Neural cell (in vitro differentiated cells): ENCODE measurements at regions not wholly inside any gene's neighbourhood (a gene's known extent, or its start where the extent isn't known, plus 50 kb on each side); places are given as distances from the start of the nearest gene placed in this dataset.
"Not testable (repeated sequence)": the region's sequence is repeated elsewhere in the genome, so short reads cannot be mapped to it uniquely, and the experiment has no call there.

Source experiments
- CTCF ChIP-seq: fragments of 450-650 bp; IDR thresholded peaks from 2 replicates; pipeline ENCODE4 v1.5.1; 2014; ENCODE audit warnings: antibody characterized with exemption, mild to moderate bottlenecking, moderate library complexity; ENCODE audit not compliant: poor library complexity, severe bottlenecking
- EP300 ChIP-seq: fragments of 450-650 bp; conservative IDR thresholded peaks from 2 replicates; pipeline ENCODE4 v1.6.1; 2014; ENCODE audit warnings: antibody characterized with exemption, mild to moderate bottlenecking, moderate library complexity; ENCODE audit not compliant: poor library complexity, severe bottlenecking
- EZH2 ChIP-seq: fragments of 200-600, 300-800 bp; shearing (Covaris generic), sonication (generic); IDR thresholded peaks from 2 replicates; pipeline ENCODE4 v1.6.1; 2014; ENCODE audit warnings: antibody characterized with exemption, low read length, borderline replicate concordance, mild to moderate bottlenecking; ENCODE audit not compliant: insufficient read depth, poor library complexity, severe bottlenecking
- MXI1 ChIP-seq: fragments of 450-650 bp; conservative IDR thresholded peaks from 2 replicates; pipeline ENCODE4 v1.6.1; 2014; ENCODE audit warnings: antibody characterized with exemption, mild to moderate bottlenecking; ENCODE audit not compliant: poor library complexity, severe bottlenecking
- POLR2AphosphoS5 ChIP-seq: IDR thresholded peaks from 2 replicates; pipeline ENCODE4 v1.6.1; 2012
- RAD21 ChIP-seq: fragments of 450-650 bp; conservative IDR thresholded peaks from 2 replicates; pipeline ENCODE4 v1.6.1; 2014; ENCODE audit warnings: antibody characterized with exemption, mild to moderate bottlenecking, moderate library complexity
- SMC3 ChIP-seq: fragments of 450-650 bp; conservative IDR thresholded peaks from 2 replicates; pipeline ENCODE4 v1.6.1; 2014; ENCODE audit warnings: antibody characterized with exemption, mild to moderate bottlenecking, moderate library complexity; ENCODE audit not compliant: poor library complexity
- TAF1 ChIP-seq: IDR thresholded peaks from 2 replicates; pipeline ENCODE4 v1.6.1; 2012; ENCODE audit warnings: low read depth

GRCh38 chr16:88265286-88265938 is 117.3 kb upstream of the ZNF469 start:
- TF ChIP-seq SMC3, EP300, EZH2, CTCF, TAF1, RAD21, POLR2AphosphoS5, MXI1: not testable (repeated sequence)
